ENCODE measurements at regions not wholly inside any gene's neighbourhood (a gene's known extent, or its start where the extent isn't known, plus 50 kb on each side); places are given as distances from the start of the nearest gene placed in this dataset.
A peak's percentile ranks its signal among the peaks of the same experiment; 100 is the strongest.

- H3K36me3 Mint-ChIP-seq: peaks cover 4% of the 10 kb centered on the region
- peaks cover 34% of the 10 kb centered on the region for H3K27me3 Mint-ChIP-seq
- CTCF ChIA-PET: no interaction called here
- ATAC-seq (peak; percentile 64), DNase-seq (no peak)
- H3K4me3 Mint-ChIP-seq: peak overlapping the region; percentile 49
- H3K4me1 Mint-ChIP-seq: peaks cover 41% of the 10 kb centered on the region
- peak overlapping the region; percentile 74 for H3K27ac Mint-ChIP-seq
- no peaks in the 10 kb centered on the region for H3K9me3 Mint-ChIP-seq (ENCODE audit: low read depth)
Measured at GRCh38 chr5:74576941-74577456, 63.5 kb downstream of the ENC1 start.

GRCh38 chr5:74575741-74576538 is 64.6 kb downstream of the ENC1 start:
- peaks cover 35% of the 10 kb centered on the region for H3K27me3 Mint-ChIP-seq
- H3K9me3 Mint-ChIP-seq (ENCODE audit: low read depth): no peaks in the 10 kb centered on the region
- peaks cover 41% of the 10 kb centered on the region for H3K4me1 Mint-ChIP-seq
- CTCF ChIA-PET: interaction anchor here (0.8 to 1.7 kb wide), 2 partner anchors 73 to 1189 kb away, joined by 3 to 4 read pairs; no protein-coding TSS in a partner anchor
- DNase-seq: no peak
- no peak overlapping the region for H3K4me3 Mint-ChIP-seq
- peaks cover 7% of the 10 kb centered on the region for H3K36me3 Mint-ChIP-seq
- peak; percentile 38 for ATAC-seq
- peak overlapping the region; percentile 54 for H3K27ac Mint-ChIP-seq

- peaks cover 2% of the 10 kb centered on the region for H3K4me1 Mint-ChIP-seq
- H3K27me3 Mint-ChIP-seq: peaks cover 24% of the 10 kb centered on the region
- CTCF ChIA-PET: no interaction called here
- DNase-seq (no peak), ATAC-seq (no peak)
- no peak overlapping the region for H3K27ac Mint-ChIP-seq
- no peak overlapping the region for H3K4me3 Mint-ChIP-seq
- H3K9me3 Mint-ChIP-seq (ENCODE audit: low read depth): no peaks in the 10 kb centered on the region
- peaks cover 3% of the 10 kb centered on the region for H3K36me3 Mint-ChIP-seq
Measured at GRCh38 chr5:74570250-74570649, 70.3 kb downstream of the ENC1 start.

- Mint-ChIP-seq H3K27ac (no peak overlapping the region), H3K9me3 (ENCODE audit: low read depth) (no peaks in the 10 kb centered on the region), H3K4me3 (no peak overlapping the region), H3K36me3 (peaks cover 3% of the 10 kb centered on the region), H3K4me1 (no peaks in the 10 kb centered on the region), H3K27me3 (peaks cover 20% of the 10 kb centered on the region)
- ATAC-seq (no peak), DNase-seq (no peak)
- CTCF ChIA-PET: interaction anchor here (1.3 kb wide), 1 partner anchor 13 kb away, joined by 3 read pairs; no protein-coding TSS in a partner anchor
Measured at GRCh38 chr5:74567411-74567995, 73.0 kb downstream of the ENC1 start.

- Mint-ChIP-seq H3K27me3 (peaks cover 6% of the 10 kb centered on the region), H3K4me1 (no peaks in the 10 kb centered on the region), H3K4me3 (no peak overlapping the region), H3K36me3 (no peaks in the 10 kb centered on the region), H3K9me3 (ENCODE audit: low read depth) (no peaks in the 10 kb centered on the region), H3K27ac (no peak overlapping the region)
- CTCF ChIA-PET: no interaction called here
- ATAC-seq: no peak
- DNase-seq: no peak
Measured at GRCh38 chr5:74562122-74562521, 78.4 kb downstream of the ENC1 start.

- Mint-ChIP-seq H3K36me3 (no peaks in the 10 kb centered on the region), H3K9me3 (ENCODE audit: low read depth) (no peaks in the 10 kb centered on the region), H3K4me3 (no peak overlapping the region), H3K27me3 (peaks cover 7% of the 10 kb centered on the region), H3K27ac (no peak overlapping the region), H3K4me1 (no peaks in the 10 kb centered on the region)
- CTCF ChIA-PET: no interaction called here
- no peak for DNase-seq
- no peak for ATAC-seq
Measured at GRCh38 chr5:74560245-74560644, 80.3 kb downstream of the ENC1 start.

- ATAC-seq (no peak), DNase-seq (no peak)
- peaks cover 18% of the 10 kb centered on the region for H3K27me3 Mint-ChIP-seq
- CTCF ChIA-PET: no interaction called here
- H3K9me3 Mint-ChIP-seq (ENCODE audit: low read depth): no peaks in the 10 kb centered on the region
- no peaks in the 10 kb centered on the region for H3K4me1 Mint-ChIP-seq
- H3K27ac Mint-ChIP-seq: no peak overlapping the region
- no peak overlapping the region for H3K4me3 Mint-ChIP-seq
- H3K36me3 Mint-ChIP-seq: no peaks in the 10 kb centered on the region
Measured at GRCh38 chr5:74556631-74557595, 83.6 kb downstream of the ENC1 start.

- no peaks in the 10 kb centered on the region for H3K9me3 Mint-ChIP-seq (ENCODE audit: low read depth)
- no peak overlapping the region for H3K4me3 Mint-ChIP-seq
- ATAC-seq (no peak), DNase-seq (no peak)
- peaks cover 18% of the 10 kb centered on the region for H3K27me3 Mint-ChIP-seq
- H3K36me3 Mint-ChIP-seq: no peaks in the 10 kb centered on the region
- H3K27ac Mint-ChIP-seq: no peak overlapping the region
- H3K4me1 Mint-ChIP-seq: no peaks in the 10 kb centered on the region
- CTCF ChIA-PET: no interaction called here
Measured at GRCh38 chr5:74556006-74556405, 84.5 kb downstream of the ENC1 start.

- peaks cover 12% of the 10 kb centered on the region for H3K27me3 Mint-ChIP-seq
- CTCF ChIA-PET: no interaction called here
Measured at GRCh38 chr5:74552101-74552500, 88.4 kb downstream of the ENC1 start.

GRCh38 chr5:74550927-74551326 is 89.6 kb downstream of the ENC1 start:
- H3K9me3 Mint-ChIP-seq (ENCODE audit: low read depth): no peaks in the 10 kb centered on the region
- no peaks in the 10 kb centered on the region for H3K36me3 Mint-ChIP-seq
- no peak overlapping the region for H3K27ac Mint-ChIP-seq
- H3K27me3 Mint-ChIP-seq: peaks cover 12% of the 10 kb centered on the region
- H3K4me1 Mint-ChIP-seq: no peaks in the 10 kb centered on the region
- DNase-seq (no peak), ATAC-seq (no peak)
- no peak overlapping the region for H3K4me3 Mint-ChIP-seq
- CTCF ChIA-PET: no interaction called here

More at GRCh38 chr5:74552101-74552500, 88.4 kb downstream of the ENC1 start:
- Mint-ChIP-seq H3K9me3 (ENCODE audit: low read depth) (no peaks in the 10 kb centered on the region), H3K27ac (no peak overlapping the region), H3K36me3 (no peaks in the 10 kb centered on the region), H3K4me3 (no peak overlapping the region), H3K4me1 (no peaks in the 10 kb centered on the region)
- DNase-seq: no peak
- no peak for ATAC-seq

- Mint-ChIP-seq H3K27me3 (peaks cover 6% of the 10 kb centered on the region), H3K36me3 (no peaks in the 10 kb centered on the region), H3K4me3 (no peak overlapping the region), H3K27ac (no peak overlapping the region), H3K4me1 (no peaks in the 10 kb centered on the region), H3K9me3 (ENCODE audit: low read depth) (no peaks in the 10 kb centered on the region)
- DNase-seq (no peak), ATAC-seq (no peak)
- CTCF ChIA-PET: no interaction called here
Measured at GRCh38 chr5:74549384-74549783, 91.1 kb downstream of the ENC1 start.

GRCh38 chr5:74546796-74547195 is 93.7 kb downstream of the ENC1 start:
- peaks cover 14% of the 10 kb centered on the region for H3K27me3 Mint-ChIP-seq
- no peaks in the 10 kb centered on the region for H3K9me3 Mint-ChIP-seq (ENCODE audit: low read depth)
- no peak overlapping the region for H3K27ac Mint-ChIP-seq
- H3K36me3 Mint-ChIP-seq: no peaks in the 10 kb centered on the region
- CTCF ChIA-PET: no interaction called here
- no peaks in the 10 kb centered on the region for H3K4me1 Mint-ChIP-seq
- no peak overlapping the region for H3K4me3 Mint-ChIP-seq
- ATAC-seq (no peak), DNase-seq (no peak)

- Mint-ChIP-seq H3K27me3 (peaks cover 14% of the 10 kb centered on the region), H3K36me3 (no peaks in the 10 kb centered on the region), H3K9me3 (ENCODE audit: low read depth) (no peaks in the 10 kb centered on the region), H3K27ac (no peak overlapping the region), H3K4me1 (no peaks in the 10 kb centered on the region), H3K4me3 (no peak overlapping the region)
- no peak for ATAC-seq
- CTCF ChIA-PET: no interaction called here
- DNase-seq: no peak
Measured at GRCh38 chr5:74544811-74545210, 95.7 kb downstream of the ENC1 start.

Data from activated CD8-positive, alpha-beta memory T cell treated with anti-CD3 and anti-CD28 coated beads, Interleukin-2, amount 10 ng/mL, durations not matched to agents 7 days and 5 days (primary cell).